ENCODE measurements at regions not wholly inside any gene's neighbourhood (a gene's known extent, or its start where the extent isn't known, plus 50 kb on each side); places are given as distances from the start of the nearest gene placed in this dataset.

- Histone ChIP-seq H3F3A (replicated peaks; ENCODE audit: low read depth) (no peaks in the 10 kb centered on the region), H3K36me3 (ENCODE audit: insufficient read depth) (no peaks in the 10 kb centered on the region), H3K27me3 (ENCODE audit: insufficient read depth) (no peaks in the 10 kb centered on the region), H3K9me2 (ENCODE audit: insufficient read depth) (peaks cover 15% of the 10 kb centered on the region), H3K4me1 (ENCODE audit: insufficient read depth) (peaks cover 11% of the 10 kb centered on the region; the same call in 1 of the 2 replicates), H3K27ac (ENCODE audit: low read depth) (no peak overlapping the region), H3K4me3 (no peak overlapping the region), H2AFZ (no peak overlapping the region), H4K20me1 (replicated peaks; ENCODE audit: insufficient read depth) (no peaks in the 10 kb centered on the region), H3K4me2 (no peak overlapping the region), H3K79me2 (replicated peaks; ENCODE audit: insufficient read depth) (no peaks in the 10 kb centered on the region)
- ATAC-seq: no peak
- H3K4me1 Mint-ChIP-seq: peaks cover 16% of the 10 kb centered on the region
- H3K36me3 Mint-ChIP-seq (ENCODE audit: low read depth): peaks cover 4% of the 10 kb centered on the region; the same call in 1 of the 3 replicates
- H3K9me3 Mint-ChIP-seq: no peaks in the 10 kb centered on the region; the same call in 1 of the 3 replicates
- H3K4me3 Mint-ChIP-seq: no peak overlapping the region
- no peak overlapping the region for H3K27ac Mint-ChIP-seq
- no peaks in the 10 kb centered on the region for H3K27me3 Mint-ChIP-seq (ENCODE audit: insufficient read depth, low read depth, poor library complexity)
- no peak for TF ChIP-seq CTCF (conservative IDR thresholded peaks at IDR 0.05; ENCODE audit: low read depth in 2 of 2)
- TF ChIP-seq ZNF462 (CRISPR knock-in tag; IDR thresholded peaks at IDR 0.05): no peak
- no peak for DNase-seq (ENCODE audit: low spot score)
These were observed 1089.4 kb upstream of the MIR17HG start for GRCh38 chr13:90258129-90258528.

- H3K27ac Mint-ChIP-seq: no peak overlapping the region
- no peak for ATAC-seq
- TF ChIP-seq ETS1 (IDR thresholded peaks at IDR 0.05) (no peak), ZNF114 (CRISPR knock-in tag; IDR thresholded peaks at IDR 0.05) (no peak), EZH2 (IDR thresholded peaks at IDR 0.05; ENCODE audit: low read depth, unreplicated experiment) (no peak), CTCF (conservative IDR thresholded peaks at IDR 0.05; ENCODE audit: low read depth in 2 of 2) (no peak), ZNF331 (CRISPR knock-in tag; IDR thresholded peaks at IDR 0.05; ENCODE audit: low read depth) (no peak), NANOG (IDR thresholded peaks at IDR 0.05; ENCODE audit: borderline replicate concordance) (no peak), JUNB (IDR thresholded peaks at IDR 0.05; ENCODE audit: unreplicated experiment) (no peak), CREB1 (CRISPR knock-in tag; IDR thresholded peaks at IDR 0.05; ENCODE audit: low read depth) (no peak), POLR2AphosphoS5 (IDR thresholded peaks at IDR 0.05; ENCODE audit: low read depth) (no peak)
These were observed 1086.1 kb upstream of the MIR17HG start for GRCh38 chr13:90261343-90261742.

More at GRCh38 chr13:90261343-90261742, 1086.1 kb upstream of the MIR17HG start:
- Mint-ChIP-seq H3K4me1 (peaks cover 9% of the 10 kb centered on the region), H3K27me3 (ENCODE audit: insufficient read depth, low read depth, poor library complexity) (no peaks in the 10 kb centered on the region), H3K4me3 (no peak overlapping the region), H3K36me3 (ENCODE audit: low read depth) (peaks cover 4% of the 10 kb centered on the region; the same call in 1 of the 3 replicates), H3K9me3 (no peaks in the 10 kb centered on the region; the same call in 1 of the 3 replicates)
- peaks cover 3% of the 10 kb centered on the region; the same call in 1 of the 2 replicates for H3K4me1 ChIP-seq (ENCODE audit: insufficient read depth)
- peaks cover 15% of the 10 kb centered on the region for H3K9me2 ChIP-seq (ENCODE audit: insufficient read depth)
- no peaks in the 10 kb centered on the region for H4K20me1 ChIP-seq (replicated peaks; ENCODE audit: insufficient read depth)
- no peak overlapping the region for H3K27ac ChIP-seq (ENCODE audit: low read depth)
- H3F3A ChIP-seq (replicated peaks; ENCODE audit: low read depth): no peaks in the 10 kb centered on the region
- no peak for DNase-seq (ENCODE audit: low spot score)
- H3K79me2 ChIP-seq (replicated peaks; ENCODE audit: insufficient read depth): no peaks in the 10 kb centered on the region
- no peak overlapping the region for H3K4me3 ChIP-seq
- H3K27me3 ChIP-seq (ENCODE audit: insufficient read depth): no peaks in the 10 kb centered on the region
- H2AFZ ChIP-seq: no peak overlapping the region; the same call in 1 of the 2 replicates
- no peaks in the 10 kb centered on the region for H3K36me3 ChIP-seq (ENCODE audit: insufficient read depth)
- H3K4me2 ChIP-seq: no peak overlapping the region

Measured in GM23338 (cell line).